Kidney epithelial cell (primary cell): ENCODE measurements at regions not wholly inside any gene's neighbourhood (a gene's known extent, or its start where the extent isn't known, plus 50 kb on each side); places are given as distances from the start of the nearest gene placed in this dataset.

Experiments
- DNase-seq: peaks from one replicate; pipeline ENCODE4 v3.0.0-alpha.2; 2010; ENCODE audit warnings: low read depth
- H3K27me3 ChIP-seq: 2 replicates; pipeline ENCODE4 v1.6.0; 2011; ENCODE audit warnings: low read length; ENCODE audit not compliant: control insufficient read depth, insufficient read depth
- H3K36me3 ChIP-seq: 2 replicates; pipeline ENCODE4 v1.5.1; 2011; ENCODE audit warnings: low read length; ENCODE audit not compliant: control insufficient read depth, insufficient read depth
- H3K4me3 ChIP-seq: 2 replicates; pipeline ENCODE4 v1.5.1; 2011; ENCODE audit warnings: low read depth, mild to moderate bottlenecking, control low read depth, low read length
- CTCF ChIP-seq: IDR thresholded peaks from 2 replicates; pipeline ENCODE4 v1.5.1; 2011; ENCODE audit warnings: mild to moderate bottlenecking, moderate library complexity, low read length, control low read depth, inconsistent platforms; ENCODE audit not compliant: insufficient read depth, poor library complexity, severe bottlenecking

- no peak overlapping the region for H3K4me3 ChIP-seq
- H3K27me3 ChIP-seq = no peaks in the 10 kb centered on the region
- no peak for TF ChIP-seq CTCF
Measured at GRCh38 chr1:115233598-115233997, 104.5 kb downstream of the NGF start.

GRCh38 chr1:115230281-115230680 is 107.8 kb downstream of the NGF start:
- H3K4me3 ChIP-seq = no peak overlapping the region
- H3K36me3 ChIP-seq = no peaks in the 10 kb centered on the region
- no peak for DNase-seq
- H3K27me3 ChIP-seq = no peaks in the 10 kb centered on the region
- no peak for TF ChIP-seq CTCF

More at GRCh38 chr1:115233598-115233997, 104.5 kb downstream of the NGF start:
- no peak for DNase-seq
- H3K36me3 ChIP-seq = no peaks in the 10 kb centered on the region

- TF ChIP-seq CTCF = no peak
- H3K36me3 ChIP-seq = no peaks in the 10 kb centered on the region
- DNase-seq = no peak
- no peak overlapping the region for H3K4me3 ChIP-seq
- no peaks in the 10 kb centered on the region for H3K27me3 ChIP-seq
Measured at GRCh38 chr1:115229016-115229415, 109.0 kb downstream of the NGF start.

GRCh38 chr1:115228191-115228590 is 109.9 kb downstream of the NGF start:
- Histone ChIP-seq H3K27me3 (no peaks in the 10 kb centered on the region), H3K36me3 (no peaks in the 10 kb centered on the region), H3K4me3 (no peak overlapping the region)
- TF ChIP-seq CTCF = no peak
- no peak for DNase-seq

- Histone ChIP-seq H3K4me3 (no peak overlapping the region), H3K36me3 (no peaks in the 10 kb centered on the region), H3K27me3 (no peaks in the 10 kb centered on the region)
- no peak for DNase-seq
- TF ChIP-seq CTCF = no peak
Measured at GRCh38 chr1:115227346-115228082, 110.5 kb downstream of the NGF start.
